Astrocyte (in vitro differentiated cells and primary cell): ENCODE measurements at regions not wholly inside any gene's neighbourhood (a gene's known extent, or its start where the extent isn't known, plus 50 kb on each side); places are given as distances from the start of the nearest gene placed in this dataset.

Experiments used
- DNase-seq: peaks from one replicate; pipeline ENCODE4 v3.0.0-alpha.2; 2010; ENCODE audit warnings: low read depth
- FAIRE-seq: peaks from 2 replicates; lab custom pipeline; 2011; peaks lifted over from hg19 to GRCh38; lab: Jason Lieb, UNC
- H2AFZ ChIP-seq: 2 replicates; pipeline ENCODE4 v1.6.0; 2012; ENCODE audit warnings: low read depth, low read length, inconsistent platforms
- H3K27ac ChIP-seq: 2 replicates; pipeline ENCODE4 v1.5.1; 2011; ENCODE audit warnings: low read depth, low read length, inconsistent platforms
- H3K27me3 ChIP-seq: 2 replicates; pipeline ENCODE4 v1.6.0; 2011; ENCODE audit warnings: low read length, inconsistent platforms; ENCODE audit not compliant: insufficient read depth
- H3K36me3 ChIP-seq: 2 replicates; pipeline ENCODE4 v1.5.1; 2011; ENCODE audit warnings: low read length, inconsistent platforms; ENCODE audit not compliant: insufficient read depth
- H3K4me1 ChIP-seq: 2 replicates; pipeline ENCODE4 v1.5.1; 2011; ENCODE audit warnings: low read length, inconsistent platforms; ENCODE audit not compliant: insufficient read depth
- H3K4me2 ChIP-seq: 2 replicates; pipeline ENCODE4 v1.6.0; 2012; ENCODE audit warnings: low read length, inconsistent platforms
- H3K4me3 ChIP-seq: 2 replicates; pipeline ENCODE4 v1.5.1; 2011; ENCODE audit warnings: low read depth, mild to moderate bottlenecking, low read length, inconsistent platforms; ENCODE audit not compliant: insufficient read depth
- H3K79me2 ChIP-seq: 2 replicates; pipeline ENCODE4 v1.6.0; 2012; ENCODE audit warnings: mild to moderate bottlenecking, low read length, inconsistent platforms; ENCODE audit not compliant: insufficient read depth
- H3K9ac ChIP-seq: 2 replicates; pipeline ENCODE4 v1.6.0; 2012; ENCODE audit warnings: mild to moderate bottlenecking, low read length, inconsistent platforms
- H3K9me3 ChIP-seq: 2 replicates; pipeline ENCODE4 v1.5.1; 2012; ENCODE audit warnings: low read depth, mild to moderate bottlenecking, low read length, inconsistent platforms; ENCODE audit not compliant: insufficient read depth
- H4K20me1 ChIP-seq: 2 replicates; pipeline ENCODE4 v1.6.0; 2012; ENCODE audit warnings: low read length, inconsistent platforms; ENCODE audit not compliant: insufficient read depth
- H3K27ac Mint-ChIP-seq: one replicate; pipeline ENCODE4 v1.8.0; 2021; ENCODE audit warnings: mild to moderate bottlenecking, mixed read lengths; ENCODE audit not compliant: unreplicated experiment
- H3K27me3 Mint-ChIP-seq: one replicate; pipeline ENCODE4 v1.8.0; 2021; ENCODE audit warnings: low read depth, mixed read lengths; ENCODE audit not compliant: unreplicated experiment
- H3K36me3 Mint-ChIP-seq: one replicate; pipeline ENCODE4 v1.8.0; 2021; ENCODE audit warnings: low read depth, mixed read lengths; ENCODE audit not compliant: unreplicated experiment
- H3K4me1 Mint-ChIP-seq: one replicate; pipeline ENCODE4 v1.8.0; 2021; ENCODE audit warnings: low read depth, mixed read lengths; ENCODE audit not compliant: unreplicated experiment
- H3K4me3 Mint-ChIP-seq: one replicate; pipeline ENCODE4 v1.8.0; 2021; ENCODE audit warnings: mild to moderate bottlenecking, moderate library complexity, mixed read lengths; ENCODE audit not compliant: unreplicated experiment
- H3K9me3 Mint-ChIP-seq: one replicate; pipeline ENCODE4 v1.8.0; 2021; ENCODE audit warnings: mild to moderate bottlenecking, mixed read lengths; ENCODE audit not compliant: unreplicated experiment
- EZH2 ChIP-seq: IDR thresholded peaks from 2 replicates; pipeline ENCODE4 v1.6.1; 2012; ENCODE audit warnings: mild to moderate bottlenecking, low read length, inconsistent platforms; ENCODE audit not compliant: insufficient read depth
- TF ChIP-seq, protein P1 (sequence below): IDR thresholded peaks from 2 replicates; pipeline ENCODE4 v1.5.1; 2011; ENCODE audit warnings: low read depth, mild to moderate bottlenecking, inconsistent platforms, low read length, moderate library complexity; ENCODE audit not compliant: insufficient read depth

- Histone ChIP-seq H3K9me3 (no peaks in the 10 kb centered on the region), H3K79me2 (no peaks in the 10 kb centered on the region), H4K20me1 (no peaks in the 10 kb centered on the region), H3K27me3 (no peaks in the 10 kb centered on the region), H3K36me3 (no peaks in the 10 kb centered on the region), H3K4me2 (no peak overlapping the region), H3K9ac (no peak overlapping the region), H3K27ac (no peak overlapping the region), H3K4me3 (no peak overlapping the region), H3K4me1 (no peaks in the 10 kb centered on the region), H2AFZ (no peak overlapping the region)
- FAIRE-seq (no peak), DNase-seq (no peak)
- Mint-ChIP-seq H3K27ac (no peak overlapping the region), H3K4me3 (no peak overlapping the region), H3K27me3 (no peaks in the 10 kb centered on the region), H3K4me1 (no peaks in the 10 kb centered on the region), H3K36me3 (no peaks in the 10 kb centered on the region), H3K9me3 (no peaks in the 10 kb centered on the region)
- no peak for TF ChIP-seq EZH2
- TF ChIP-seq, protein P1, sequence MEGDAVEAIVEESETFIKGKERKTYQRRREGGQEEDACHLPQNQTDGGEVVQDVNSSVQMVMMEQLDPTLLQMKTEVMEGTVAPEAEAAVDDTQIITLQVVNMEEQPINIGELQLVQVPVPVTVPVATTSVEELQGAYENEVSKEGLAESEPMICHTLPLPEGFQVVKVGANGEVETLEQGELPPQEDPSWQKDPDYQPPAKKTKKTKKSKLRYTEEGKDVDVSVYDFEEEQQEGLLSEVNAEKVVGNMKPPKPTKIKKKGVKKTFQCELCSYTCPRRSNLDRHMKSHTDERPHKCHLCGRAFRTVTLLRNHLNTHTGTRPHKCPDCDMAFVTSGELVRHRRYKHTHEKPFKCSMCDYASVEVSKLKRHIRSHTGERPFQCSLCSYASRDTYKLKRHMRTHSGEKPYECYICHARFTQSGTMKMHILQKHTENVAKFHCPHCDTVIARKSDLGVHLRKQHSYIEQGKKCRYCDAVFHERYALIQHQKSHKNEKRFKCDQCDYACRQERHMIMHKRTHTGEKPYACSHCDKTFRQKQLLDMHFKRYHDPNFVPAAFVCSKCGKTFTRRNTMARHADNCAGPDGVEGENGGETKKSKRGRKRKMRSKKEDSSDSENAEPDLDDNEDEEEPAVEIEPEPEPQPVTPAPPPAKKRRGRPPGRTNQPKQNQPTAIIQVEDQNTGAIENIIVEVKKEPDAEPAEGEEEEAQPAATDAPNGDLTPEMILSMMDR, result no peak
These were observed 123.6 kb upstream of the LHX8 start for GRCh38 chr1:75010547-75010946.

DNA sequence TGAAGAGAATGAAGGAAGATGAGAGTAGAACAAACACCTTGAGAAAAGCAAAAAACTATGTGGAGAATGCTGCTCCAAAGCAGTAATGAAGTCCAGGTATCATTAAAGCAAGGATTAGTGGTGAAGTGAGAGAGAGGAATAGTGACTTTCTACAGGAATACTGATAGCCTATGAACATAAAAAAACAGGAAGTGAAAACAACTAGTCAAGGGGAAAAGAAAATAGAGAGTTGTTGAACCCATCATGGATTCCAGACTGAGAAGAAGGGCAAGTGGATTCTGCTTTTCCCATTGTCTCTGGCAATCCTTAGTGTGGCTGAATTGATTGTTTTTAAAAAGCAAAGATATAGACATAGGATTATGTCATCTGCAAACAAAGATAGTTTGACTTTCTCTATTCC is 119.9 kb upstream of the LHX8 start:
- no peak for FAIRE-seq
- no peaks in the 10 kb centered on the region for H3K79me2 ChIP-seq
- no peak overlapping the region for H3K4me3 Mint-ChIP-seq

DNA sequence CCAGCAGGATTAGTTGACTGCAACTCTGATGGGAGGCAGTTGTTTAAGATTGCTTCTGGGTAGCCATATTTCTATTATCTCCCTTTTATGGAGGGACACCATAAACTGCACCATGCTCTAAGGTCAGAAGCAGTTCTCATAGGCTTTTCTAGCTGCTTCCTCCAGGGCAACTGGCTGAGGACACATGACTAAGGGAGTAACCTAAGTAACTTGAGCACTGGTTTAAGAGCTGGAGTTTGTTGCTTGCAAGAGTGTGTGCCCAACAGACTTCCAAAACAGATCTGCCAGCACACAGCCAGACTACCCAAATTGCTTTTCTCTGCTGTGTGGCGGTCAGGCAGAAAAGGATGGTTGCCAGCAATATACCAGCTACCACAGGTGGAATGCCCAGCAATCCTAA is 111.2 kb upstream of the LHX8 start:
- H3K27me3 ChIP-seq, result no peaks in the 10 kb centered on the region
- H3K4me1 ChIP-seq, result no peaks in the 10 kb centered on the region
- DNase-seq, result no peak
- H3K79me2 ChIP-seq, result no peaks in the 10 kb centered on the region
- H3K4me3 ChIP-seq, result no peak overlapping the region
- no peak overlapping the region for H2AFZ ChIP-seq
- Mint-ChIP-seq H3K27ac (no peak overlapping the region), H3K4me1 (no peaks in the 10 kb centered on the region), H3K36me3 (no peaks in the 10 kb centered on the region), H3K9me3 (no peaks in the 10 kb centered on the region), H3K27me3 (no peaks in the 10 kb centered on the region), H3K4me3 (no peak overlapping the region)
- H3K27ac ChIP-seq, result no peak overlapping the region
- no peak overlapping the region for H3K4me2 ChIP-seq
- H3K9ac ChIP-seq, result no peak overlapping the region
- no peaks in the 10 kb centered on the region for H3K36me3 ChIP-seq
- TF ChIP-seq EZH2, result no peak
- TF ChIP-seq, protein P1, result no peak
- peaks cover 3% of the 10 kb centered on the region for H3K9me3 ChIP-seq
- no peak for FAIRE-seq
- no peaks in the 10 kb centered on the region for H4K20me1 ChIP-seq

More for the DNA sequence above, 119.9 kb upstream of the LHX8 start:
- Histone ChIP-seq H3K4me2 (no peak overlapping the region), H3K9ac (no peak overlapping the region), H2AFZ (no peak overlapping the region), H3K36me3 (no peaks in the 10 kb centered on the region), H3K27ac (no peak overlapping the region), H3K9me3 (no peaks in the 10 kb centered on the region), H3K27me3 (no peaks in the 10 kb centered on the region), H4K20me1 (no peaks in the 10 kb centered on the region), H3K4me1 (no peaks in the 10 kb centered on the region), H3K4me3 (no peak overlapping the region)
- DNase-seq, result no peak
- H3K27ac Mint-ChIP-seq, result no peak overlapping the region
- H3K27me3 Mint-ChIP-seq, result no peaks in the 10 kb centered on the region
- H3K36me3 Mint-ChIP-seq, result no peaks in the 10 kb centered on the region
- H3K4me1 Mint-ChIP-seq, result no peaks in the 10 kb centered on the region
- no peak for TF ChIP-seq EZH2
- TF ChIP-seq, protein P1, result no peak
- H3K9me3 Mint-ChIP-seq, result no peaks in the 10 kb centered on the region
